ENCODE measurements at regions not wholly inside any gene's neighbourhood (a gene's known extent, or its start where the extent isn't known, plus 50 kb on each side); places are given as distances from the start of the nearest gene placed in this dataset.

DNA sequence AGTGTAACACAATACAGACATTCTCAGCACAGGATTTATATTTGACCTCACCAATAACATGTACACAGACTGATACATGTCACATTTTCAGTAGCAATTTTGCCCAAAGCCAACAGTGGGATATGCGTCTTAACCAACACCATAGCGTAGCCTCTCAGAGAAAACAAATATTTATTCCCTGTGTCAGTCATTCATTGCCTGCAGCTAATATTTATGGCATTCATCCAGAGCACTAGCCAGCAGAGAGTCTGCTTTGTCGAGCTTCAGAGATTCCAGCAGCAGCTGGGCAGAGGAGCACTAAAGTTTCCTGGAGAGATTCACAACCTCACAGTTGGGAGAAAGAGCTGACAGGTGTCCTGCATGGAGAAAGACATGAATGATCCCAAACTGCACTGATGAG is 400.7 kb upstream of the DAB1 start:
- H3K4me1 Mint-ChIP-seq = no peaks in the 10 kb centered on the region
- H3K27me3 Mint-ChIP-seq (ENCODE audit: low read depth in 3 of 3) = no peaks in the 10 kb centered on the region
- Histone ChIP-seq H3K9ac (ENCODE audit: insufficient read depth, low read length, poor library complexity, severe bottlenecking) (no peak overlapping the region), H3K4me3 (replicated peaks in 1 of 3; ENCODE audit: low read depth in 2 of 3, low read length in 3 of 3) (no peak overlapping the region), H4K20me1 (ENCODE audit: insufficient read depth, low read length) (no peaks in the 10 kb centered on the region), H3K79me2 (ENCODE audit: insufficient read depth, low read length) (no peaks in the 10 kb centered on the region), H2AFZ (ENCODE audit: insufficient read depth, low read depth, low read length, poor library complexity, severe bottlenecking) (no peak overlapping the region), H3K4me2 (replicated peaks; ENCODE audit: extremely low read depth, low read length, poor library complexity, severe bottlenecking) (no peak overlapping the region), H3K9me3 (replicated peaks in 1 of 2; ENCODE audit: control insufficient read depth in 1 of 2, insufficient read depth in 1 of 2, low read length in 2 of 2) (no peaks in the 10 kb centered on the region), H3K4me1 (ENCODE audit: control insufficient read depth in 1 of 2, insufficient read depth in 2 of 2, low read length in 2 of 2) (no peaks in the 10 kb centered on the region), H3K27ac (ENCODE audit: low read depth in 1 of 2, low read length in 2 of 2) (no peak overlapping the region), H3K36me3 (replicated peaks in 1 of 2; ENCODE audit: control insufficient read depth in 1 of 2, insufficient read depth in 2 of 2, low read length in 2 of 2) (no peaks in the 10 kb centered on the region), H3K27me3 (ENCODE audit: control insufficient read depth in 2 of 2, insufficient read depth in 2 of 2, low read length in 2 of 2) (no peaks in the 10 kb centered on the region)
- 93% methylated on average over 3 of the region's 3 CpGs for WGBS (ENCODE audit: insufficient coverage)
- TF ChIP-seq CTCF (IDR thresholded peaks at IDR 0.05) = no peak
- intact Hi-C loops (cut with micrococcal nuclease) = no loop called here
- H3K36me3 Mint-ChIP-seq = no peaks in the 10 kb centered on the region
- H3K4me3 Mint-ChIP-seq = no peak overlapping the region
- H3K9me3 Mint-ChIP-seq = peaks cover 0 to 5% (median 1%) of the 10 kb centered on the region in 7 donors
- no peak overlapping the region for H3K27ac Mint-ChIP-seq
- no peak for DNase-seq

- Histone ChIP-seq H3K36me3 (replicated peaks in 1 of 2; ENCODE audit: control insufficient read depth in 1 of 2, insufficient read depth in 2 of 2, low read length in 2 of 2) (no peaks in the 10 kb centered on the region), H2AFZ (ENCODE audit: insufficient read depth, low read depth, low read length, poor library complexity, severe bottlenecking) (no peak overlapping the region), H3K27ac (ENCODE audit: low read depth in 1 of 2, low read length in 2 of 2) (no peak overlapping the region), H3K79me2 (ENCODE audit: insufficient read depth, low read length) (no peaks in the 10 kb centered on the region), H3K9ac (ENCODE audit: insufficient read depth, low read length, poor library complexity, severe bottlenecking) (no peak overlapping the region), H4K20me1 (ENCODE audit: insufficient read depth, low read length) (no peaks in the 10 kb centered on the region), H3K9me3 (replicated peaks in 1 of 2; ENCODE audit: control insufficient read depth in 1 of 2, insufficient read depth in 1 of 2, low read length in 2 of 2) (no peaks in the 10 kb centered on the region), H3K4me2 (replicated peaks; ENCODE audit: extremely low read depth, low read length, poor library complexity, severe bottlenecking) (no peak overlapping the region), H3K27me3 (ENCODE audit: control insufficient read depth in 2 of 2, insufficient read depth in 2 of 2, low read length in 2 of 2) (no peaks in the 10 kb centered on the region), H3K4me3 (replicated peaks in 1 of 3; ENCODE audit: low read depth in 2 of 3, low read length in 3 of 3) (no peak overlapping the region), H3K4me1 (ENCODE audit: control insufficient read depth in 1 of 2, insufficient read depth in 2 of 2, low read length in 2 of 2) (no peaks in the 10 kb centered on the region)
- DNase-seq = no peak
- no peaks in the 10 kb centered on the region for H3K36me3 Mint-ChIP-seq
- no peak overlapping the region for H3K4me3 Mint-ChIP-seq
- H3K27ac Mint-ChIP-seq = no peak overlapping the region
- intact Hi-C loops (cut with micrococcal nuclease) = no loop called here
- 81% methylated on average over 4 of the region's 6 CpGs for WGBS (ENCODE audit: insufficient coverage)
- H3K4me1 Mint-ChIP-seq = no peaks in the 10 kb centered on the region
- peaks cover 0 to 4% (median 0%) of the 10 kb centered on the region in 7 donors for H3K9me3 Mint-ChIP-seq
- peaks cover 0 to under 1% (median 0%) of the 10 kb centered on the region in 3 donors for H3K27me3 Mint-ChIP-seq (ENCODE audit: low read depth in 3 of 3)
- no peak for TF ChIP-seq CTCF (IDR thresholded peaks at IDR 0.05)
These were observed 396.7 kb upstream of the DAB1 start for GRCh38 chr1:57820356-57821095.
